Sigmoid colon (tissue), 4 donors: ENCODE measurements at regions not wholly inside any gene's neighbourhood (a gene's known extent, or its start where the extent isn't known, plus 50 kb on each side); places are given as distances from the start of the nearest gene placed in this dataset.
"Not testable (repeated sequence)": the region's sequence is repeated elsewhere in the genome, so short reads cannot be mapped to it uniquely, and the experiment has no call there.

Experiments used
- POLR2A ChIP-seq, 2 donors: fragments of 450-650 bp; IDR thresholded peaks; one replicate each; pipeline ENCODE4 v1.6.1; 2016; ENCODE audit warnings: antibody characterized with exemption in 2 of 2, mild to moderate bottlenecking in 2 of 2, moderate library complexity in 2 of 2
- POLR2AphosphoS5 ChIP-seq, 4 donors: sonication (generic); formaldehyde crosslinking; IDR thresholded peaks; one replicate each; pipeline ENCODE4 v1.6.1; 2017; ENCODE audit warnings: antibody characterized with exemption in 4 of 4
- TF ChIP-seq, protein P1 (sequence below), 4 experiments: fragments of 450-650 bp in 3 of 4; fragments of 200-600 bp in 1 of 4; IDR thresholded peaks; one replicate each; pipeline ENCODE4 v1.5.1; 2016 to 2019; ENCODE audit warnings: antibody characterized with exemption in 4 of 4, mild to moderate bottlenecking in 3 of 4, moderate library complexity in 2 of 4

DNA sequence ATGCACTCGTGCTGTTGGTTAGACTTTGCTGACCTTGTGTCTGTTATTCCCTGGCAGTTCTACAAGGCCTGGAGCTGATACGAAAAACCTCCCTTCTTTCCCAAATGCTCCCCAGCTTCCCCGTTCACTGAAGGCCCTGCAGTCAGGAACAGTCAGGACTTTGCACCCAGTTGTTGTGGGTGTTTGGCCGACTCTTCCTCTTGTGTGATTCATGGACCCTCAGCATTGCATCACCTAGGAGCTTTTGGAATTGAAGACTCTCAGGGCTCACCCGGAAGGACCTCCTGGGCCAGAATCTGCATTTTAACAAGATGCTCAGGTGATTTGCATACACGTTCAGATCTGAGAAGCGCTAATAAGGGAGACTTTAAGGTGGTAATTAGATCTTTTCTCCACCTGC is 67.2 kb upstream of the FAM90A1 start:
- TF ChIP-seq, protein P1, sequence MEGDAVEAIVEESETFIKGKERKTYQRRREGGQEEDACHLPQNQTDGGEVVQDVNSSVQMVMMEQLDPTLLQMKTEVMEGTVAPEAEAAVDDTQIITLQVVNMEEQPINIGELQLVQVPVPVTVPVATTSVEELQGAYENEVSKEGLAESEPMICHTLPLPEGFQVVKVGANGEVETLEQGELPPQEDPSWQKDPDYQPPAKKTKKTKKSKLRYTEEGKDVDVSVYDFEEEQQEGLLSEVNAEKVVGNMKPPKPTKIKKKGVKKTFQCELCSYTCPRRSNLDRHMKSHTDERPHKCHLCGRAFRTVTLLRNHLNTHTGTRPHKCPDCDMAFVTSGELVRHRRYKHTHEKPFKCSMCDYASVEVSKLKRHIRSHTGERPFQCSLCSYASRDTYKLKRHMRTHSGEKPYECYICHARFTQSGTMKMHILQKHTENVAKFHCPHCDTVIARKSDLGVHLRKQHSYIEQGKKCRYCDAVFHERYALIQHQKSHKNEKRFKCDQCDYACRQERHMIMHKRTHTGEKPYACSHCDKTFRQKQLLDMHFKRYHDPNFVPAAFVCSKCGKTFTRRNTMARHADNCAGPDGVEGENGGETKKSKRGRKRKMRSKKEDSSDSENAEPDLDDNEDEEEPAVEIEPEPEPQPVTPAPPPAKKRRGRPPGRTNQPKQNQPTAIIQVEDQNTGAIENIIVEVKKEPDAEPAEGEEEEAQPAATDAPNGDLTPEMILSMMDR (IDR thresholded peaks at IDR 0.05): not testable (repeated sequence)
- not testable (repeated sequence) for TF ChIP-seq POLR2A, POLR2AphosphoS5 (IDR thresholded peaks at IDR 0.05)
